Non-pigmented ciliary epithelial cell (primary cell): ENCODE measurements at regions not wholly inside any gene's neighbourhood (a gene's known extent, or its start where the extent isn't known, plus 50 kb on each side); places are given as distances from the start of the nearest gene placed in this dataset.
"Not testable (repeated sequence)": the region's sequence is repeated elsewhere in the genome, so short reads cannot be mapped to it uniquely, and the experiment has no call there.

Experiments used
- DNase-seq: peaks from one replicate; pipeline ENCODE4 v3.0.0-alpha.2; 2010; ENCODE audit warnings: low read depth

DNA sequence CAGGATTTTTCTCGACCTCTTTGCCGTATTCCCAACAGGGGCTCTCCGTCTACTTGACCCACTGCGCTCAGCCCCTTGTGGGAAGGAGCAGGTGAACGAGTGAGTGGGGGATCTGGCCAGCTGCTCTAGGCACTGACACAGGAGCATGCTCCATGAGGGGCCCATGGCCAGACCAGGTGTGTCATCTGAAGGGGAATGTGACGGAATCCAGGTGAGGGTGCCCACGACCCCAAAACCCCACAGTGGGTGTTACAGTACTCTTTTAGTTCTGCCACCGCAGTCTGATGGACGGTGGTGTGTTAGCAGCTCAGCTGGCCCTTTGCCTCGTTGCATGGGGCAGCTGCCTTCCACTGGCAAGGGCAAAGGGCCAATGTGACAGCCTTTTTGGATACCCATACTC is 601.4 kb upstream of the NCAM2 start:
- no peak for DNase-seq

- no peak for DNase-seq
These were observed 593.3 kb upstream of the NCAM2 start for GRCh38 chr21:20404915-20405314.

- no peak for DNase-seq
These were observed 579.9 kb upstream of the NCAM2 start for GRCh38 chr21:20418353-20418752.

DNA sequence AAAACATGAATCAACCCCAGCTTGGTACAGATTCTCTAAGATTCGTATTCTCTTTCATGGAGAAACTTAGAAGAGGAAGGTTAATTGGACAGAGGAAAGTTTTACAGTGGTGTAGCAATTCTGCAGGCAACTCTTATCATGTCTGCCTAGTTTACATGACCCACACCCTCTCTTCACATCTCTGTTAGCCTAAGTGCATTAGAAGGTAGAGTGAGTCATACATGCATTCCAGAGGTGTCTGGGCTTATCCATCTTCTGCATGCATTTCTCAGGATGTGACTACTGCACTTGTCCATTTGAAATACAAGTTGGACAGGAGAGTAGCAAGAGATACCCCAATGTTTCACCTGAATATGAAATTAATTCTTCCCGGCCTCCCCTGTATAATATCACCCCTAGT is 578.4 kb upstream of the NCAM2 start:
- DNase-seq = no peak

- no peak for DNase-seq
These were observed 573.3 kb upstream of the NCAM2 start for GRCh38 chr21:20424943-20425342.

GRCh38 chr21:20425856-20426255 is 572.4 kb upstream of the NCAM2 start:
- DNase-seq = no peak

GRCh38 chr21:20440338-20440737 is 557.9 kb upstream of the NCAM2 start:
- DNase-seq = no peak

DNA sequence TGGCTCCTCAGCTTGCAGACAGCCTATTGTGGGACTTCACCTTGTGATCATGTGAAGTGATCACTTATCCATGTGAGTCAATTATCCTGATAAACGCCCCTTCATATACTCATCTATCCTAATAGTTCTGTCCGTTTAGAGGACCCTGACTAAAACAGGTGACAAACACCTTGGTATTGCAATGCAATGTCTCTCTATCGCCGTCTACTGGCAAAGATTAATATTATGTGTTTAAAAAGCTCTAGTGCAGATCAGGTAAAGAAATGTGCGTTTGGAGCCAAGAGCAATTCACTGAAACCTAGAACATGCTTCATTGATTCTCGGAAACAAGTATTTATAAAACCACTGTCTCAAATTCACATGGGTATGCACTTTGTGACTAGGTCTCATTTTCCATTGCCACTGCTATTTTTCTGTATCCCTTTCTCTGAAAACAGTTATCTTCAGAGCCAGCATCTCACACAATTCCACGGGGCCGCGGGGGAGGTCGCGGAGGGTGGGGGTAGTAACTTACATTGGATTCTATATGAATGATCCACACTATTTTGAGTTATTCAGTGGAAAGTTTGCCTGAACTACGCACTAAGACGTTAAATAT is 554.6 kb upstream of the NCAM2 start:
- no peak for DNase-seq

GRCh38 chr21:20445971-20446370 is 552.2 kb upstream of the NCAM2 start:
- no peak for DNase-seq

DNA sequence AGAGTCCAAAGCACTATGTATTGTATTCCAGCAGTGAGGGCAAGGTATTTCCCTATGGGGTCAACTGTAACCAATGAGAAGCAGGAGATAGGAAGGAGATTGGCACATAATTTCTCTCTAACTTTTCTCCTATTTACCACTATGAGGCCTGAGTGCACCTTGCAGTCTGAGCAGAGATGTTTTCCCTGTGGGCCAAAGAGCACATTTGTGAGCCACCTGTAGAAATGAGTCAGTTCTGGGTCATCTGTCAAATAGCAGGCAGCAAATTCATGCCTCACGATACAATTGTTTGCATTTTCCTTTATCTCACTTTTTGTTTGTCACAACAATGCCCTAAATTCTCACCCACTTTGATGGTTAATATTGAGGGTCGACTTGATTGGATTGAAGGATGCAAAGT is 547.2 kb upstream of the NCAM2 start:
- no peak for DNase-seq

GRCh38 chr21:20452935-20453334 is 545.3 kb upstream of the NCAM2 start:
- no peak for DNase-seq

GRCh38 chr21:20459838-20460237 is 538.4 kb upstream of the NCAM2 start:
- no peak for DNase-seq

GRCh38 chr21:20463362-20463761 is 534.8 kb upstream of the NCAM2 start:
- no peak for DNase-seq

DNA sequence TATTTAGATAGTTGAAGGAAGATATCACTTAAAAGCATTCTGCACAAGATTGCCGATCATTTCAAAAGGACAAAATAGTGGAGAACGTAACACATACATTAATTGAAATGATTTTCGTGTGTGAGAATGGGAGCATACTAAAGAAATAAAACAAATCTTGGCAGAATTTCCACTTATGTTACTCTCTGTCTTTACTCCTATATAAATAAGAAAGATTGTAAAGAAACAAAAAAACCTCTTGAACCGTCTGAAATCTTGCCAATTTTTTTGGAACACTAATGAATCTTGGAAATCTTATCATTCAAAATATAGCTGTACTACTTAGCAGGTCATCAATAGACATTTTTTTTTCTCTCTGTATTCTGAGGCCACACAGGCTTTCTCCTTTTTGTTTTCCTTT is 528.8 kb upstream of the NCAM2 start:
- no peak for DNase-seq

DNA sequence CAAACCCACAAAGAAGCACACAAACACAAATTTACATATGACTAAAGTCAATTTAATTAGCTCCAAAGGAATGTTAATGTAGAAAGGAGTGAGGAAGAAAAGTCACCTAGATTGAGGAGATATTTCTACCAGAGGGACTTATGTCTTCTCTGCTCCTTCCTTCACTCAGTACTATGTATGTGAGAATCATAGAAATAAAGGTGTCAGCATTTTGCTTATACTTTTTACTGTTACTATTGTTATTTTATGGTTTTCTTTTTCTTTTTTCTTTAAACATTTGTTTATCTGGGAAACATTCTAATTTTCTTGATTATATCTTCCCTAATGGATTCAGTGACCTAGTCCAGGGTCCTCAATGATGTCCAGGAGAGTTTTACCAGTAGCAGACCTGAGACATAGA is 511.9 kb upstream of the NCAM2 start:
- no peak for DNase-seq

GRCh38 chr21:20502915-20503314 is 495.3 kb upstream of the NCAM2 start:
- not testable (repeated sequence) for DNase-seq

GRCh38 chr21:20507783-20508182 is 490.4 kb upstream of the NCAM2 start:
- DNase-seq = no peak

DNA sequence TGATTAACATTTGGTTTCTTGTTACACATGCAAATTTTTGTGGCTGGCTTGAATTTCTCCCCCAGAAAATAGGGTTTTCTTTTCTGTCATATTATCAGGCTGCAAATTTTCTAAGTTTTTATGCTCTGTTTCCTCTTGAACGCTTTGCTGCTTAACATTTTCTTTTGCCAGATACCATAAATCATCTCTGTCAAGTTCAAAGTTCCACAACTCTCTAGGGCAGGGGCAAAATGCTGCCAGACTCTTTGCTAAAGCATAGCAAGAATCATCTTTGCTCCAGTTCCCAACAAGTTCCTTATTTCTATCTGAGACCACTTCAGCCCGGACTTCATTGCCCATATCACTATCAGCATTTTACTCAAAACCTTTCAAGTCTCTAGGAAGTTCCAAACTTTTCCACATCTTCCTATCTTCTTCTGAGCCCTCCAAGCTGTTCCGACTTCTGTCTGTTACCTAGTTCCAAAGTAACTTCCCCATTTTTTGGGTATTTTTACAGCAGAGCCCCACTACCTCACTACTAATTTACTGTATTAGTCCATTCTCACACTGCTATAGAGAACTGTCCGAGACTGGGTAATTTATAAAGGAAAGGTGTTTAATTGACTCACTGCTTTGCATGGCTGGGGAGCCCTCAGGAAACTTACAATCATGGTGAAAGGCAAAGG is 486.9 kb upstream of the NCAM2 start:
- no peak for DNase-seq

DNA sequence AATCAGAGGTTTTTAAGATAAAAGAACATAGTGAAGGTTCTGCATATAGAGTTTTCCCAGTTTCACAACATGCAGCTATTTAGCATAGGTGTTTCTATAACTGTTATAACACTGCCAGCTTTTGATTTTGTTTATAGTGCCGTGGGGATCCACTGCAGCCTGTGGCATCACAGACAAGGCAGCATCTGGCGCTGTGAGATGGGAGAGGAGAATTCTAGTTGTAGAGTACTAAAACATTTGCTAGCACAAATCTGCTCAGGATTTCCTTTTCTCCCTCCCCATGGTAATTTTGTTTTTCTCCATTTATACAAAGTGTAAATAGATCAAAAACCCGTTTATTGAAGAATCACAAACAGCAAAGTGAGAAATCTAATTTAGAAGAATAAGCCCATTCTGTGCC is 482.8 kb upstream of the NCAM2 start:
- DNase-seq = no peak

GRCh38 chr21:20519076-20519475 is 479.1 kb upstream of the NCAM2 start:
- DNase-seq = no peak

- DNase-seq = no peak
These were observed 475.6 kb upstream of the NCAM2 start for GRCh38 chr21:20522611-20523010.

GRCh38 chr21:20523191-20523590 is 475.0 kb upstream of the NCAM2 start:
- DNase-seq = no peak

- DNase-seq = no peak
These were observed 470.3 kb upstream of the NCAM2 start for GRCh38 chr21:20527731-20528460.

DNA sequence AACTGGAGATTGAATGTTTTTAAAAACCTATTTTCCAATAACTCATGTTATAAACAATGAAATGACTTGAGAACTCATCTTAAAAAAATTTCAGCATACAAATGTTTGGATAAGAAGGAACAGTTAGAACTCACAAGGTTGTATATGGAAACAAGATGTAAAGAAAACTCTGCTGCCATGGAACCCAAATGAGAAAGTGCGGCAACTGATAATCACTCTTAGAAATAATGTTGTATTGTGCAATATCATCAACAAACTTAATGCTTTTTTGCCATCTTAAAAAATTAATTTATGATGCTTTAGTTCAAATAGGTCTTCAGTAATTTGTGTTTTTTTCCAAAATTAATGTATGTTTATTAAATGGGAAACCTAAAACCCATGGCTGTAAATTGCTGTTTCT is 461.1 kb upstream of the NCAM2 start:
- DNase-seq = no peak
